ENCODE measurements at regions not wholly inside any gene's neighbourhood (a gene's known extent, or its start where the extent isn't known, plus 50 kb on each side); places are given as distances from the start of the nearest gene placed in this dataset.
"Not testable (repeated sequence)": the region's sequence is repeated elsewhere in the genome, so short reads cannot be mapped to it uniquely, and the experiment has no call there.

DNA sequence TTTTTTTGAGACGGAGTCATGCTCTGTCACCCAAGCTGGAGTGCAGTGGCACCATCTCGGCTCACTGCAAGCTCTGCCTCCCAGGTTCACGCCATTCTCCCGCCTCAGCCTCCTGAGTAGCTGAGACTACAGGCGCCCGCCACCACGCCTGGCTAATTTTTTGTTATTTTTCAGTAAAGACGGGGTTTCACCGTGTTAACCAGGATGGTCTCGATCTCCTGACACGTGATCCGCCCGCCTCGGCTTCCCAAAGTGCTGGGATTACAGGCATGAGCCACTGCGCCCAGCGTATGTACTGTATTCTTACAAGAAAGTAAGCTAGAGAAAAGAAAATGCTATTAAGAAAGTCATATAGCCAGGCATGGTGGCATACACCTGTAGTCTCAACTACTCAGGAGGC, 84.8 kb upstream of the CMC1 start:
- not testable (repeated sequence) for DNase-seq

DNA sequence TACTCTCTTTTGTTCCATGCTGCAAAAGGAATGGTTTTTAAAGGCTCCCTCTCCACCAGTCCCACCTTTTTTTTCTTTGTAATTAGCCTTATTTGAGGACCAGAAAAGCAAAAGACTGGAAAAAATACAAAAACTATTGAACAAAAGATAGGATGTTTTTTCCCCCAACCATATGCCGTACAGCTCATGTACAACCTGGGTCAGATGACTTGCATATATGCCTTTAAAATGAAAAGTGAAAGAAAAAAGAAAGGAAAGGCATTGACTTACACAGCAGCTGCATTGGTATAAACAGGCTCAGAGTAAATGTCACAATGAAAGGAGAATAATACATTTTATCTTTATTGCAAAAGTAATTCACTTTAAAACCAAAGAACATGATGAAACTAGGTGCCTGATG, 69.5 kb upstream of the CMC1 start:
- DNase-seq: no peak

- no peak for DNase-seq
Measured at GRCh38 chr3:28172748-28173147, 68.7 kb upstream of the CMC1 start.

- DNase-seq: no peak
Measured at GRCh38 chr3:28173836-28174235, 67.6 kb upstream of the CMC1 start.

DNA sequence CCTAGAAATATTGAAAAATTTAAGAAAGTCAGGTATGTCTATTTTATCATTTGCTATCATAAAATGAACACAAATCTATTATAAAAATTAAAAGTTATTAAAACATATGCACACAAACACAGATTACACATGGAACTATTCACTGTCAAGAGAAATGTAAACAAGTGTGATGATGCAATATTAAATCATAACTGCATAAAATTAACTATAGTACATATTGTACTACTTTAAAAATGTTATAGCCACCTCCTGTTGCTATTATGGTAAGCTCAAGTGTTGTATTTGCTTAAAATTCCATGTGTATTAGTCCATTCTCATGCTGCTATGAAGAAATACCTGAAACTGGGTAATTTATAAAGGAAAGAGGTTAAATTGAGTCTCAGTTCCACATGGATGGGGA, 54.7 kb upstream of the CMC1 start:
- no peak for DNase-seq

DNA sequence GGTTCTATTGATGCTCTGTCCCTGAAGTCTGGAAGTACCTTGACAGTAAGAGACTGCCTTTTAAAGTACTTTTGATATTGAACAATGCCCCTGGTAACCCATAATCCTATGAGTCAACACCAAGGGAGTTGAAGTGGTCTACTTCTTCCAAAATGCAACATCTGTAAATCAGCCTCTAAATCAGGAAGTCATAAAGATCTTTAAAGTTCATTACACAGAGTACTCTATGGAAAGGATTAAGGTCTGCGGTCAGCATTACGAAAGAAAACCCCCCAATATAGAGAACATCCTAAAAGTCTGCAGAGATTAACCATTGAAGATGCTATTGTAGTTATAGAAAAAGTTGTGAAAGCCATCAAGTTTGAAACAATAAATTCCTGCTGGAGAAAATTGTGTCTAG, 52.7 kb upstream of the CMC1 start:
- DNase-seq: no peak

GRCh38 chr3:28191363-28191762, 50.1 kb upstream of the CMC1 start:
- DNase-seq: no peak
